Skeletal muscle cell (primary cell): ENCODE measurements at regions not wholly inside any gene's neighbourhood (a gene's known extent, or its start where the extent isn't known, plus 50 kb on each side); places are given as distances from the start of the nearest gene placed in this dataset.
A peak's percentile ranks its signal among the peaks of the same experiment; 100 is the strongest.

Source experiments
- DNase-seq: peaks from one replicate; pipeline ENCODE4 v3.0.0-alpha.2; 2010; ENCODE audit warnings: low read depth
- H3K4me3 ChIP-seq: 2 replicates; pipeline ENCODE4 v1.5.1; 2011; ENCODE audit warnings: low read depth, mild to moderate bottlenecking, control low read depth, low read length, moderate library complexity

DNA sequence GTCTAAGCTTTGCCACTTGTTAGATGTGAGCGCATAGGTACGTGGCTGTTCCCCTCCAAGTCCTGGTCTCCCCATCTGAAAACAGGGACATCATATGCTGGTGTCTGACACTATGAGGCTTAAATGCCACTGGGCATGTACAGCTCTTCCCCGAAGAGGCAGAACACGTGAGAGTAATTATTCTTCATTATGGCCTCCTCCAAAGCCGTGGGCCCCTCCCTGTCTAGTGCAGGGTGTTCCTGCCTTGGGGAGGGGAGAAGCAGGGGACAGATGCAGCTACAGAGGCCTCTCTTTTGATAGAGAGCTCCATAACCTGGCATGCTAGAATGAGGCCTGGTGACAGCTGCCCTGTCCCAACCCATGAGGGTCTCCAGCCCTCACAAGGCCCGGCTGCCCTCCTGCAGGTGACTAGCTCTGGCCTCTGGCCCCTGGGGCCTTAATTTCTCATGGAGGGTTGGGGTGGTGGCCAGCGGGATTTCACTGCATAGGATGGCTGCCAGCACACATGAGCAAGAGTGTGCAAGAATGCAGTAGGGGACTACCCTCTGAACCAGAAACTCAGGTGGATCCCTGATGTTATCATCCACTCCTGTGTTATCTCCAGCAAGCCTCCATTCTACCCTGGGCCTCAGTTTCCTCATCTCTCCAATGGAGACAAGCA is 334.6 kb downstream of the MN1 start:
- no peak for DNase-seq
- no peak overlapping the region for H3K4me3 ChIP-seq

GRCh38 chr22:27467711-27468110 is 333.8 kb downstream of the MN1 start:
- DNase-seq: no peak
- H3K4me3 ChIP-seq: no peak overlapping the region

- no peak for DNase-seq
- H3K4me3 ChIP-seq: no peak overlapping the region
These were observed 332.8 kb downstream of the MN1 start for GRCh38 chr22:27468712-27469111.

- H3K4me3 ChIP-seq: no peak overlapping the region
- DNase-seq: no peak
These were observed 331.3 kb downstream of the MN1 start for GRCh38 chr22:27470169-27470772.

GRCh38 chr22:27472975-27473374 is 328.6 kb downstream of the MN1 start:
- no peak for DNase-seq
- H3K4me3 ChIP-seq: no peak overlapping the region

- DNase-seq: no peak
- H3K4me3 ChIP-seq: no peak overlapping the region
These were observed 328.0 kb downstream of the MN1 start for GRCh38 chr22:27473533-27473932.

- DNase-seq: no peak
- H3K4me3 ChIP-seq: no peak overlapping the region
These were observed 327.4 kb downstream of the MN1 start for GRCh38 chr22:27474112-27474571.

DNA sequence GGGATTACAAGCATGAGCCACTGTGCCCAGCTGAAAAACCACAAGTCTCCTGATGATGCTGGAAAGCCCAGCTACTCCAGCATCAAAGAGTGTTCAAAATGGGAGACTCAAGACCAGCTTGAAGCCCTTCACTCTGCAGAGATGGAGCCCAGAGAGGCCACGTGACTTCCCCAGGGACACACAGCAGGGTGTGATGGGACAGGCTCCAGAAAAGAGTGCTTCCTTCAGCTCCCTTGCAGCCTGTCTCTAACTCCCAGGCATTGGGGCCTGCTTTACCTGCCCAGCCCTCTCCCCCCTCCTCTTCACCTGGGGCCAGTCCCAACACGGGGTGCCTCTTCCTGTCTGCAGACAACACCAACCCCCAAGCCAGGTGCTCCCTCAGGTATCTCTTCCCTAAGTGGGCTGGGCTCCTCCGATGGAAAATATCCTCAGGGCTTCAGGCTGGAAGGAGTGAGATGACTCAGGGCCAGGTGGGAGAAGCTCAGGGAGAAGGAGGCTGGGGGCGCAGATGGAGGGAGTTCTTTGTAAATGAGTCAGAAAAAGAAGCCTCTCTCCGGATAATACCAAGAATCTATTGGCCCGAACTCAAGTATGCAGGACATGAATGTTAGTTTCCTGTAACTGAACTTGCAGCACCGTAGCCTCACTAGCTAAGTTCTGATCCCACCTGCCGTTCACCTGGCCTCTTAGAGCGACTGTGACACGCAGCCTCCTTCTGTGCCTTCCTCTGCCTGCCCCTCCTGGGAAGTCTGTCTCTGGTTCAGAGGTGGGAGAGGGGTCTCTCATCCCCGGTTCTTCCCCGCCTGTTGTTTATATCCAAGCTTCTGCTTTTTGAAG is 326.6 kb downstream of the MN1 start:
- peak; percentile 68 for DNase-seq
- H3K4me3 ChIP-seq: no peak overlapping the region

GRCh38 chr22:27475548-27475897 is 326.0 kb downstream of the MN1 start:
- no peak for DNase-seq
- H3K4me3 ChIP-seq: no peak overlapping the region

GRCh38 chr22:27476318-27476717 is 325.2 kb downstream of the MN1 start:
- no peak for DNase-seq
- no peak overlapping the region for H3K4me3 ChIP-seq

- no peak overlapping the region for H3K4me3 ChIP-seq
- no peak for DNase-seq
These were observed 324.8 kb downstream of the MN1 start for GRCh38 chr22:27476729-27477128.

DNA sequence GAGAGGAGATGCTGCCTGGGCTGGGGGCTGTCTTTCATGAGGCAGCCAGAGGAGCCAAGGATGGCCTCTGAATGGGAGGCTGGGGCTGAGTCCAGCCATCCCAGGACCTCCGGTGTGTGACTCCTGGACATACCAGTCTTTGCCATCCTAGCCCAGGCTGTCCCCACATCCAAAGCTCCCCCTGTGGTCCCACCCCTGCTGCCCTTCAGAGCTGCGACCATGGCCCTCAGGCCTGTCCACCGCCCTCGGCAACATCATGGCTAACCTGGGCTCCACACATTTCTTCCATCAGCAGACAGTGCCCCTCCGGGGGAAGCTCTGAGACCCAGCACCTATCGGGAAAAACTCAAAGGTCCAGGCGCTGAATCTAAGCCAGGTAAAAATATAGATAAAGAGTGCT is 324.4 kb downstream of the MN1 start:
- H3K4me3 ChIP-seq: no peak overlapping the region
- no peak for DNase-seq

- DNase-seq: no peak
- no peak overlapping the region for H3K4me3 ChIP-seq
These were observed 321.1 kb downstream of the MN1 start for GRCh38 chr22:27480487-27480886.

DNA sequence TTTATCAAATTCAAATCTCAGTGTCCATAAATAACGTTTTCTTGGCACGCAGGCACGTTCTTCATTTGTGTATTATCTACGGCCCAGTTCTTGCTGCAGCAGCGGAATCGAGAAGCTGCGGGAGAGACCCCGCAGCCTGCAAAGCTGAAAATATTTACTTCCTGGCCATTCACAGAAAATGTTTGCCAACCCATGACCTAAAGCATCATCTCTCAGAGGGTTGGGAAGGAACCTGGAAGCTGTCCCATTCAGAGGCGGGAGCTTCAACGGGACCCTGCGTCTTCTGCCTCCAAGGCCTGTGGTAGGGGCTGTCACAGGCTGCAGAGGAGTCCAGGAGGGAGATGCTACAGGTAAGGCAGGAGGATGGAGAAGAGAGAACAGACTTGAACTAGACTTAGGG is 319.2 kb downstream of the MN1 start:
- DNase-seq: no peak

DNA sequence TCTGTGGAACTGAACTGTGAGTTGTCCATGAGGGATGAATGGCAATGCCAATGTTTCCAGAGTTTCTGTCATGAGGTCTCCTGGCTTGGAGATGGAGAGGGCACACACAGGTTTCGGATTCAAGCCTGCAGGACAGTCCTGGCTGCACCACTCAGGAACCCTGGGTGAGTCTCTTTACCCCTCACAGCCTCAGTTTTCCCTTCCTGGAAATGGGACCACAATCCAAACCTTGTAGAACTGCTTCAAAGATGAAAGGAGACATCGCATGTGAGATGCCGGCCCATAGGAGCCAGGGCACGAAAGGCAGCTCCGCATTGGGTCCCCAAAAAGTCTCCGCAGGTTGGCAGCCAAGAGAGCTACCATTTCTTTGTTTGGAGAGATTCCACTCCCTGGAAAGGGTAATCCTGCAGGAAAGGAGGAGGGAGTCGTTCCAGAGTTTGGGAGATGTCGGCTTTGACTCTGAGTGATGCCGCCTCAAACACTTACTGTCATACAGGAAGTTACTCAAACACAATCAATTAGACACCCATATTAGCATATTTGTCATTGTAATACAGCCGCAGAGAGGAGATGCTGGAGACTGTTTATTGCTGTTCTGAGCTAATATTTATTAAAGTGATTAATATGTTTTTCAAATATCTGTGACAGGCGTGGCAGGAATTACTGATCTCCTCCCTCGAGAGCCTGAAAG is 318.3 kb downstream of the MN1 start:
- DNase-seq: no peak
- no peak overlapping the region for H3K4me3 ChIP-seq

More for the DNA sequence above, 319.2 kb downstream of the MN1 start:
- H3K4me3 ChIP-seq: no peak overlapping the region

DNA sequence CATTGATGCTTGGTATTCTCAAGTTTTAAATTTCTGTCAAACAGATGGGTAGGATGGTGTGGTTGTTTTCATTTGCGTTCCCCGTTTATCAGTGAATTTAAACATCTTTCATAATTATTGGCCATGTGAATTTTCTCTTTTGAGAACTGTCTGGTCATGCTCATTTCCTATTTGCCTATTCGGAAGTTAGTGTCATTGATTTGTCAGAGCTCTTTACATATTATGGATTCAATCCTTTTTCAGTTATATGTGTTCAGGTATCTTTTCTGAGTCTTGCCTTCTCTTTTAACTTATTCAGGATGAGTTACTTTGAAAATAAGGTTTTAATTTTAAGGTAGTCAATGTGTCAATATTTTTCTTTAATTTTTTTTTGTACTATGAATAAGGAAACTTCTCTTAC is 315.7 kb downstream of the MN1 start:
- no peak for DNase-seq
- H3K4me3 ChIP-seq: no peak overlapping the region

DNA sequence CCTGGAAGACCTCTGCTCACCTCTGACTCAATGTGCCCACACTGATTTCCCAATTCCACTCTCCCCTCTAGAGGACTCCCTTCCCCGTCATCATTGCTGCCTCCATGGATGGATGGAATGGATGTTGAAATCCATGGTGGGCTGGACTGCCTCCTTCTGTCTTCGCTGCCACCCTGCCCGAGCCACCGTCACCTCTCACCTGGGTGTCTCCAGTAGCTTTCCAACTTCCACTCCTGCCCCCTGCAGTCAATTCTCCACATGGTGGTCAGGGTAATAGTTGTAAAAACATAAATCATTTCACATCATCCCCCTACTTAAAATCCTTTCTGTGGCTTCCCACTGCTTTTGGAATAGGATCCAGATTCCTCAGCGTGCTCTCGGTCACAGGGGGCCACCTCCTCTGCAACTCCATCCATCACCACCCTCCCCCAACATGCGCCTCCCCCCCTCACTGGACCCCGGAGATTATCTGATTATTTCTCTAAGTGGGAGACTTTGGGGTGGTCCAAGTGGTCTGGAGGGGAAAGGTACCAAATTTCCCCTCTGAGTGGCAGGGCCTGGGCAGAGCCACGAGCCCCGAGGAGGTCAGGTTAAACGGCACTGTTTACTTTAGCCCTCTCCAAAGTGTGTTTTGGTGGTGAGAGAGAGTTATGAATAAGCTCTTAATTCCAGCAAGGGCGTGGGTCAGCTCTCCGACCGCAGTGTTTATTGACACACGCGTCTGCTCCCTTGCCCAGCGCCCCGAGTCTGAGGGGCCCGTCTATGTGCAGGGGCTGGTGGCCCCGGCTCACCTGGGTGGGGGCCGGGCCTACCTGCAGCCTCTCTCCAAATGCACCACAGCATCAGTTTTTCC is 313.7 kb downstream of the MN1 start:
- H3K4me3 ChIP-seq: no peak overlapping the region
- no peak for DNase-seq

GRCh38 chr22:27488456-27489177 is 312.9 kb downstream of the MN1 start:
- no peak for DNase-seq
- H3K4me3 ChIP-seq: no peak overlapping the region
